ENCODE measurements at regions not wholly inside any gene's neighbourhood (a gene's known extent, or its start where the extent isn't known, plus 50 kb on each side); places are given as distances from the start of the nearest gene placed in this dataset.

DNA sequence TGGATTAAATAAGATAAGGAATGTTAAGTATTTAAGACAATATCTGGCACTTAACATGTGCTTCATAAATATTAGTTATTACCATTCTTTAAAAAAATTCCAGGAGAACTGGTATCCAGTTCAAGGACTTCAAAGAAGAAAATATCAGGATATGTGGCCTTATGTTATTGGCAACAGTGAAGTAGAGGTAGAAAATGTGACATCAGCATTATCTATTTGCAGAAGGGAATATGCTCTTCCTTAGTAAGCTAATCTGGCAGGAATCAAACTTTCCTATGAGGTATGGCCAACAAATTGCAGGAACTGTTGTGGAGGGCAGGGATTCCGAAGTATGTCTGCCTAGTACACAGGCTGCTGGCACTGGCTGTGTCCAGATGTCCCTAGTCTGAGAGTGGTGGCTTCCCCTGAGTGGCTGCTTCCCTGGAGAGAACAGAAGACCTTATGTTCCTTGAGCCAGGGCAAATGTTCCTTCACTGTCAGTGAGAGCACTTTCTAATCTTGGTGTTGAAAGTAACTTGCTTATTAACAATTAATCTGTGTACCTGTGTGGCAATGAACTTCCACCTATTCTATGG, 351.7 kb upstream of the THRB start:
- no peak for TF ChIP-seq POLR2A (IDR thresholded peaks at IDR 0.05)
- TF ChIP-seq, protein P1, sequence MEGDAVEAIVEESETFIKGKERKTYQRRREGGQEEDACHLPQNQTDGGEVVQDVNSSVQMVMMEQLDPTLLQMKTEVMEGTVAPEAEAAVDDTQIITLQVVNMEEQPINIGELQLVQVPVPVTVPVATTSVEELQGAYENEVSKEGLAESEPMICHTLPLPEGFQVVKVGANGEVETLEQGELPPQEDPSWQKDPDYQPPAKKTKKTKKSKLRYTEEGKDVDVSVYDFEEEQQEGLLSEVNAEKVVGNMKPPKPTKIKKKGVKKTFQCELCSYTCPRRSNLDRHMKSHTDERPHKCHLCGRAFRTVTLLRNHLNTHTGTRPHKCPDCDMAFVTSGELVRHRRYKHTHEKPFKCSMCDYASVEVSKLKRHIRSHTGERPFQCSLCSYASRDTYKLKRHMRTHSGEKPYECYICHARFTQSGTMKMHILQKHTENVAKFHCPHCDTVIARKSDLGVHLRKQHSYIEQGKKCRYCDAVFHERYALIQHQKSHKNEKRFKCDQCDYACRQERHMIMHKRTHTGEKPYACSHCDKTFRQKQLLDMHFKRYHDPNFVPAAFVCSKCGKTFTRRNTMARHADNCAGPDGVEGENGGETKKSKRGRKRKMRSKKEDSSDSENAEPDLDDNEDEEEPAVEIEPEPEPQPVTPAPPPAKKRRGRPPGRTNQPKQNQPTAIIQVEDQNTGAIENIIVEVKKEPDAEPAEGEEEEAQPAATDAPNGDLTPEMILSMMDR (IDR thresholded peaks at IDR 0.05), result no peak
- no peaks in the 10 kb centered on the region for H3K4me1 ChIP-seq
- WGBS, 2 donors, result 36 to 40% methylated on average over 1 of the region's 1 CpG
- H3K9me3 ChIP-seq, result no peaks in the 10 kb centered on the region
- H3K27ac ChIP-seq, result no peak overlapping the region
- H3K4me3 ChIP-seq, result no peak overlapping the region
- no peak for DNase-seq
- H3K36me3 ChIP-seq, result no peaks in the 10 kb centered on the region
- intact Hi-C loops (cut with DNase I), result no loop called here
- no peaks in the 10 kb centered on the region for H3K27me3 ChIP-seq

DNA sequence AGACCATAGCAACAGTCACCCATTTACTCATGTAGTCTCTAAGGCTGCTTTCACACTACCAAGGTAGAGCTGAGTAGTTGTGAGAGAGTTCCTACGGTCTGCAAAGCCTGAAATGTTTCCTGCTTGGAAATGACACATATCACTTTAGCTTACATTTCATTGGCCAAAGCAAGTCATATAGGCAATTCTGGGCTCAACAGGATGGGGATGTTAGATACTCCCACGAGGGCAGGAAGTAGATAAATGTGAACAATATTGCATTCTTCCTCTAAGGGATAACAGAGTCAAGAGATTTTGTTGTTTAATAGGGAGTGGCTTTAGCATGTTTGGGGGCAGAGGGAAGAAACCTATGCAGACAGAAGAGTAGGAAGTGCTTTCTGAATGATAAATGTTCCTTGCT, 355.6 kb upstream of the THRB start:
- no peak for TF ChIP-seq POLR2A (IDR thresholded peaks at IDR 0.05)
- TF ChIP-seq, protein P1 (IDR thresholded peaks at IDR 0.05), result no peak
- no peaks in the 10 kb centered on the region for H3K27me3 ChIP-seq
- intact Hi-C loops (cut with DNase I), result no loop called here
- H3K4me3 ChIP-seq, result no peak overlapping the region
- no peak overlapping the region for H3K27ac ChIP-seq
- no peaks in the 10 kb centered on the region for H3K4me1 ChIP-seq
- H3K9me3 ChIP-seq, result no peaks in the 10 kb centered on the region
- H3K36me3 ChIP-seq, result no peaks in the 10 kb centered on the region
- no peak for DNase-seq
- 40 to 49% methylated on average over 2 of the region's 2 CpGs for WGBS, 2 donors

GRCh38 chr3:24853685-24854490, 359.2 kb upstream of the THRB start:
- H3K9me3 ChIP-seq, result no peaks in the 10 kb centered on the region
- WGBS, 2 donors, result 45 to 49% methylated on average over 4 of the region's 4 CpGs
- no peaks in the 10 kb centered on the region for H3K36me3 ChIP-seq
- no peak for TF ChIP-seq POLR2A (IDR thresholded peaks at IDR 0.05)
- TF ChIP-seq, protein P1 (IDR thresholded peaks at IDR 0.05), result no peak
- no peaks in the 10 kb centered on the region for H3K4me1 ChIP-seq
- no peak overlapping the region for H3K4me3 ChIP-seq
- no peak overlapping the region for H3K27ac ChIP-seq
- intact Hi-C loops (cut with DNase I), result no loop called here
- no peaks in the 10 kb centered on the region for H3K27me3 ChIP-seq
- no peak for DNase-seq

DNA sequence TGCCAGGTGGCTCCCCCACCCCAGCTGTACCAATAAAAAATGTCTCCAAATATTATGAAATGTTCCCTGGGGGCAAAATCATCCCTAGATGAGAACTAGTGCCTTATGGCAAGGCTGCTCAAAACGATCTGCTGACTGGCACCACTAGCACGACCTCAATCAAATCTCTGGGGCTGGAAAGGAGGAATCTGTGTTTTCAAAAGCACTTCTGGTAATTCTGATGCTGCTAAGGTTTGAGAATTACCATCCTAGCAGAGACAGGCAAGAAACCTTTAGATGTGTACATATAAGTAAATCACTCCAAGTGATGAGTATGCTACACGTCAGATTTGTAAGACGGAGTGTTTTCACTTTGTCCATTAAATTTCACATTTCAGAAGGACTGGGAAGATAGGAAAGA, 360.1 kb upstream of the THRB start:
- WGBS, 2 donors, result 62 to 85% methylated on average over 4 of the region's 4 CpGs
- H3K27me3 ChIP-seq, result no peaks in the 10 kb centered on the region
- intact Hi-C loops (cut with DNase I), result no loop called here

DNA sequence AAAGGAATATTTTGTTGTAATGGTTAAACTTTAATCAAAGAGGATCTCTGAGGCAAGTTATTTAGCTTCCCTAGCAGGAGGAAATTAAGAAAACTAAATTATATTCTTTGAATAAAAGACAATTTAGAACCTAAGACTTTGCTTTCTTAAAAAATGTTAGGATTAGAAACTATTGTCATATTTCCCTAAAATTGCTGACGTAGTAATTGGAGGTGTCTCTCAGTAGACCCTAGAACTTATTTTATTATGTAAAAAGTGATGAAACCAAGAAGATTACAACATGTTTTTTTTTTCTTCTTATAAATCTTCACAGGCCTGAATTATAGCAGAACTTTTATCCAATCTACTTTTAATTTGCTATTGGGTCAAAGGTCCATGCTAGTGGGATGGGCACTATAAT, 363.3 kb upstream of the THRB start:
- H3K36me3 ChIP-seq, result no peaks in the 10 kb centered on the region
- DNase-seq, result no peak
- no peaks in the 10 kb centered on the region for H3K4me1 ChIP-seq
- intact Hi-C loops (cut with DNase I), result no loop called here
- no peaks in the 10 kb centered on the region for H3K9me3 ChIP-seq
- 83 to 100% methylated on average over 1 of the region's 1 CpG for WGBS, 2 donors
- no peaks in the 10 kb centered on the region for H3K27me3 ChIP-seq
- TF ChIP-seq POLR2A (IDR thresholded peaks at IDR 0.05), result no peak
- TF ChIP-seq, protein P1 (IDR thresholded peaks at IDR 0.05), result no peak
- no peak overlapping the region for H3K27ac ChIP-seq
- H3K4me3 ChIP-seq, result no peak overlapping the region

More for the DNA sequence above, 360.1 kb upstream of the THRB start:
- no peak overlapping the region for H3K27ac ChIP-seq
- H3K36me3 ChIP-seq, result no peaks in the 10 kb centered on the region
- no peaks in the 10 kb centered on the region for H3K4me1 ChIP-seq
- no peaks in the 10 kb centered on the region for H3K9me3 ChIP-seq
- no peak for DNase-seq
- TF ChIP-seq POLR2A (IDR thresholded peaks at IDR 0.05), result no peak
- TF ChIP-seq, protein P1 (IDR thresholded peaks at IDR 0.05), result no peak
- H3K4me3 ChIP-seq, result no peak overlapping the region
